ENCODE measurements at regions not wholly inside any gene's neighbourhood (a gene's known extent, or its start where the extent isn't known, plus 50 kb on each side); places are given as distances from the start of the nearest gene placed in this dataset.
"Not testable (repeated sequence)": the region's sequence is repeated elsewhere in the genome, so short reads cannot be mapped to it uniquely, and the experiment has no call there.

GRCh38 chr6:115194981-115195638, 852.3 kb upstream of the HS3ST5 start:
- Histone ChIP-seq H3K4me3 (replicated peaks; ENCODE audit: low read depth, low read length) (no peak overlapping the region), H3K27me3 (replicated peaks; ENCODE audit: control insufficient read depth, insufficient read depth, low read length) (no peaks in the 10 kb centered on the region), H3K36me3 (ENCODE audit: control insufficient read depth, insufficient read depth, low read length) (no peaks in the 10 kb centered on the region)
- DNase-seq (ENCODE audit: extremely low read depth, insufficient read length) = no peak
- TF ChIP-seq CTCF (IDR thresholded peaks at IDR 0.05; ENCODE audit: insufficient read depth, low read length, poor library complexity, severe bottlenecking) = no peak

GRCh38 chr6:115191989-115192388, 849.2 kb upstream of the HS3ST5 start:
- H3K27me3 ChIP-seq (replicated peaks; ENCODE audit: control insufficient read depth, insufficient read depth, low read length) = no peaks in the 10 kb centered on the region
- H3K4me3 ChIP-seq (replicated peaks; ENCODE audit: low read depth, low read length) = no peak overlapping the region
- no peak for DNase-seq (ENCODE audit: extremely low read depth, insufficient read length)
- no peaks in the 10 kb centered on the region for H3K36me3 ChIP-seq (ENCODE audit: control insufficient read depth, insufficient read depth, low read length)
- no peak for TF ChIP-seq CTCF (IDR thresholded peaks at IDR 0.05; ENCODE audit: insufficient read depth, low read length, poor library complexity, severe bottlenecking)

- Histone ChIP-seq H3K4me3 (replicated peaks; ENCODE audit: low read depth, low read length) (no peak overlapping the region), H3K36me3 (ENCODE audit: control insufficient read depth, insufficient read depth, low read length) (no peaks in the 10 kb centered on the region), H3K27me3 (replicated peaks; ENCODE audit: control insufficient read depth, insufficient read depth, low read length) (no peaks in the 10 kb centered on the region)
- no peak for DNase-seq (ENCODE audit: extremely low read depth, insufficient read length)
- no peak for TF ChIP-seq CTCF (IDR thresholded peaks at IDR 0.05; ENCODE audit: insufficient read depth, low read length, poor library complexity, severe bottlenecking)
These were observed 847.7 kb upstream of the HS3ST5 start for GRCh38 chr6:115190534-115190933.

- DNase-seq (ENCODE audit: extremely low read depth, insufficient read length); H3K27me3 ChIP-seq (replicated peaks; ENCODE audit: control insufficient read depth, insufficient read depth, low read length); H3K4me3 ChIP-seq (replicated peaks; ENCODE audit: low read depth, low read length); H3K36me3 ChIP-seq (ENCODE audit: control insufficient read depth, insufficient read depth, low read length): not testable (repeated sequence)
These were observed 832.6 kb upstream of the HS3ST5 start for GRCh38 chr6:115175456-115175855.

- peak; percentile 8 for TF ChIP-seq CTCF (IDR thresholded peaks at IDR 0.05; ENCODE audit: insufficient read depth, low read length, poor library complexity, severe bottlenecking)
- DNase-seq (ENCODE audit: extremely low read depth, insufficient read length); H3K27me3 ChIP-seq (replicated peaks; ENCODE audit: control insufficient read depth, insufficient read depth, low read length); H3K4me3 ChIP-seq (replicated peaks; ENCODE audit: low read depth, low read length); H3K36me3 ChIP-seq (ENCODE audit: control insufficient read depth, insufficient read depth, low read length): not testable (repeated sequence)
These were observed 823.1 kb upstream of the HS3ST5 start for GRCh38 chr6:115165912-115166311.

GRCh38 chr6:115159733-115160132, 816.9 kb upstream of the HS3ST5 start:
- no peak for DNase-seq (ENCODE audit: extremely low read depth, insufficient read length)
- Histone ChIP-seq H3K36me3 (ENCODE audit: control insufficient read depth, insufficient read depth, low read length) (no peaks in the 10 kb centered on the region), H3K27me3 (replicated peaks; ENCODE audit: control insufficient read depth, insufficient read depth, low read length) (no peaks in the 10 kb centered on the region), H3K4me3 (replicated peaks; ENCODE audit: low read depth, low read length) (no peak overlapping the region)
- TF ChIP-seq CTCF (IDR thresholded peaks at IDR 0.05; ENCODE audit: insufficient read depth, low read length, poor library complexity, severe bottlenecking) = no peak
